CD4-positive, CD25-positive, alpha-beta regulatory T cell (primary cell): ENCODE measurements at regions not wholly inside any gene's neighbourhood (a gene's known extent, or its start where the extent isn't known, plus 50 kb on each side); places are given as distances from the start of the nearest gene placed in this dataset.
"Not testable (repeated sequence)": the region's sequence is repeated elsewhere in the genome, so short reads cannot be mapped to it uniquely, and the experiment has no call there.

Source experiments
- ATAC-seq, 2 donors: fragments of 150-1000 bp; cut with Tn5 transposase; one replicate each; pipeline ENCODE4 v1.10.0; 2021; ENCODE audit warnings: low read depth in 2 of 2, moderate number of reproducible peaks in 2 of 2, moderate library complexity in 1 of 2
- DNase-seq, 3 donors: peaks; one replicate each; pipeline versions ENCODE4 v3.0.0 to v3.0.0-alpha.2; 2012 to 2022; ENCODE audit warnings: mixed read lengths in 1 of 3
- H3K27ac ChIP-seq: one replicate; pipeline ENCODE4 v1.7.0; 2013; ENCODE audit warnings: mild to moderate bottlenecking, low read length; ENCODE audit not compliant: insufficient read depth, poor library complexity, severe bottlenecking
- H3K27me3 ChIP-seq: one replicate; pipeline ENCODE4 v1.7.0; 2013; ENCODE audit warnings: low read length; ENCODE audit not compliant: control insufficient read depth, insufficient read depth
- H3K36me3 ChIP-seq: one replicate; pipeline ENCODE4 v1.7.0; 2013; ENCODE audit warnings: mild to moderate bottlenecking, low read length, moderate library complexity; ENCODE audit not compliant: control insufficient read depth, insufficient read depth
- H3K4me1 ChIP-seq: 2 replicates; pipeline ENCODE4 v1.7.0; 2013; ENCODE audit warnings: mild to moderate bottlenecking, low read length; ENCODE audit not compliant: insufficient read depth, control insufficient read depth, poor library complexity, severe bottlenecking
- H3K4me3 ChIP-seq: one replicate; pipeline ENCODE4 v1.7.0; 2013; ENCODE audit warnings: low read depth, mild to moderate bottlenecking, low read length, moderate library complexity
- H3K9me3 ChIP-seq, 2 experiments: 1 replicate in 1 of 2; 2 replicates in 1 of 2; pipeline ENCODE4 v1.7.0; 2013; ENCODE audit warnings: low read length in 2 of 2, mild to moderate bottlenecking in 1 of 2, moderate library complexity in 1 of 2; ENCODE audit not compliant: control insufficient read depth in 2 of 2
- H3K27ac Mint-ChIP-seq, 3 donors: one replicate each; pipeline ENCODE4 v1.8.0; 2020 to 2022; ENCODE audit warnings: mild to moderate bottlenecking in 3 of 3, mixed read lengths in 3 of 3, moderate library complexity in 2 of 3
- H3K27me3 Mint-ChIP-seq: one replicate; pipeline ENCODE4 v1.8.0; 2022; ENCODE audit warnings: mild to moderate bottlenecking, mixed read lengths
- H3K36me3 Mint-ChIP-seq: one replicate; pipeline ENCODE4 v1.8.0; 2020; ENCODE audit warnings: mixed read lengths
- H3K4me1 Mint-ChIP-seq, 4 donors: one replicate each; pipeline ENCODE4 v1.8.0; 2020 to 2022; ENCODE audit warnings: mixed read lengths in 4 of 4, mild to moderate bottlenecking in 1 of 4
- H3K4me3 Mint-ChIP-seq, 4 donors: one replicate each; pipeline ENCODE4 v1.8.0; 2020 to 2022; ENCODE audit warnings: mild to moderate bottlenecking in 4 of 4, mixed read lengths in 4 of 4, moderate library complexity in 3 of 4
- H3K9me3 Mint-ChIP-seq, 7 donors: one replicate each; pipeline ENCODE4 v1.8.0; 2020 to 2022; ENCODE audit warnings: mixed read lengths in 7 of 7, mild to moderate bottlenecking in 3 of 7, moderate library complexity in 2 of 7

GRCh38 chr14:105913861-105914260, 387.5 kb downstream of the TMEM121 start:
- no peak for ATAC-seq
- H3K27me3 Mint-ChIP-seq = peaks cover 4% of the 10 kb centered on the region

GRCh38 chr14:105914281-105914680, 387.9 kb downstream of the TMEM121 start:
- not testable (repeated sequence) for H3K4me1 Mint-ChIP-seq, H3K4me1 ChIP-seq, H3K36me3 ChIP-seq, DNase-seq, H3K4me3 Mint-ChIP-seq, H3K4me3 ChIP-seq, H3K27me3 ChIP-seq, H3K9me3 Mint-ChIP-seq, ATAC-seq, H3K27ac ChIP-seq, H3K9me3 ChIP-seq, H3K36me3 Mint-ChIP-seq, H3K27me3 Mint-ChIP-seq, H3K27ac Mint-ChIP-seq

More at GRCh38 chr14:105913861-105914260, 387.5 kb downstream of the TMEM121 start:
- Histone ChIP-seq H3K9me3 (no peaks in the 10 kb centered on the region), H3K27me3 (no peaks in the 10 kb centered on the region), H3K36me3 (no peaks in the 10 kb centered on the region), H3K27ac (no peak overlapping the region), H3K4me3 (no peak overlapping the region), H3K4me1 (no peaks in the 10 kb centered on the region)
- H3K4me1 Mint-ChIP-seq = peaks cover 0 to 8% (median 0%) of the 10 kb centered on the region in 4 donors
- no peak for DNase-seq
- peaks cover 0 to 7% (median 0%) of the 10 kb centered on the region in 7 donors for H3K9me3 Mint-ChIP-seq
- H3K36me3 Mint-ChIP-seq = no peaks in the 10 kb centered on the region
- no peak overlapping the region for H3K27ac Mint-ChIP-seq
- no peak overlapping the region for H3K4me3 Mint-ChIP-seq

GRCh38 chr14:105914738-105915385, 388.5 kb downstream of the TMEM121 start:
- H3K36me3 ChIP-seq = no peaks in the 10 kb centered on the region
- Mint-ChIP-seq H3K27me3 (peaks cover 4% of the 10 kb centered on the region), H3K9me3 (peaks cover 0 to 7% (median 0%) of the 10 kb centered on the region in 7 donors), H3K4me1 (peaks cover 0 to 8% (median 0%) of the 10 kb centered on the region in 4 donors), H3K36me3 (no peaks in the 10 kb centered on the region), H3K27ac (no peak overlapping the region), H3K4me3 (no peak overlapping the region)
- no peaks in the 10 kb centered on the region for H3K9me3 ChIP-seq
- no peak overlapping the region for H3K27ac ChIP-seq
- ATAC-seq (no peak), DNase-seq (no peak)
- no peaks in the 10 kb centered on the region for H3K27me3 ChIP-seq
- no peak overlapping the region for H3K4me3 ChIP-seq
- H3K4me1 ChIP-seq = no peaks in the 10 kb centered on the region

DNA sequence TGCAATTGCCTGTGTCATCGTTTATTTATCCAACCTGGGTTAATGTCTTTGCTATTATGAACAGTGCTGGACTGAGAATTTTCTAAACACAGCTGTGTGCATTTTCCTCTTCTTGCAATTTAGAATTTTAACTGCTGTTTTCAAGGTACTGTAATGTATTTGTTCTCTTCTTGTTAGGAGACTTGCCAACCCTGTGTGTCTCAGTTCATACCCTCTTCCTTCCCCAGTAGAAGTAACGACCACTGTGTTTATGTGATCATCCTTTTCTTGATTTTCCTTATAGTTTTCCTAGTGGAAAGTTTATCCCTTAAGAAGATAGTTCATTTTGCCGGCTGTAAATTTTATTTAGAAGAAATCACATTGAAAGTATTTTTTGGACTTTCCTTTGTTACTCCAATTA, 389.2 kb downstream of the TMEM121 start:
- H3K27ac ChIP-seq, H3K4me3 ChIP-seq, H3K4me3 Mint-ChIP-seq, H3K36me3 Mint-ChIP-seq, H3K27ac Mint-ChIP-seq, H3K4me1 Mint-ChIP-seq, H3K27me3 Mint-ChIP-seq, H3K9me3 ChIP-seq, H3K27me3 ChIP-seq, H3K9me3 Mint-ChIP-seq, DNase-seq, H3K36me3 ChIP-seq, ATAC-seq, H3K4me1 ChIP-seq: not testable (repeated sequence)

DNA sequence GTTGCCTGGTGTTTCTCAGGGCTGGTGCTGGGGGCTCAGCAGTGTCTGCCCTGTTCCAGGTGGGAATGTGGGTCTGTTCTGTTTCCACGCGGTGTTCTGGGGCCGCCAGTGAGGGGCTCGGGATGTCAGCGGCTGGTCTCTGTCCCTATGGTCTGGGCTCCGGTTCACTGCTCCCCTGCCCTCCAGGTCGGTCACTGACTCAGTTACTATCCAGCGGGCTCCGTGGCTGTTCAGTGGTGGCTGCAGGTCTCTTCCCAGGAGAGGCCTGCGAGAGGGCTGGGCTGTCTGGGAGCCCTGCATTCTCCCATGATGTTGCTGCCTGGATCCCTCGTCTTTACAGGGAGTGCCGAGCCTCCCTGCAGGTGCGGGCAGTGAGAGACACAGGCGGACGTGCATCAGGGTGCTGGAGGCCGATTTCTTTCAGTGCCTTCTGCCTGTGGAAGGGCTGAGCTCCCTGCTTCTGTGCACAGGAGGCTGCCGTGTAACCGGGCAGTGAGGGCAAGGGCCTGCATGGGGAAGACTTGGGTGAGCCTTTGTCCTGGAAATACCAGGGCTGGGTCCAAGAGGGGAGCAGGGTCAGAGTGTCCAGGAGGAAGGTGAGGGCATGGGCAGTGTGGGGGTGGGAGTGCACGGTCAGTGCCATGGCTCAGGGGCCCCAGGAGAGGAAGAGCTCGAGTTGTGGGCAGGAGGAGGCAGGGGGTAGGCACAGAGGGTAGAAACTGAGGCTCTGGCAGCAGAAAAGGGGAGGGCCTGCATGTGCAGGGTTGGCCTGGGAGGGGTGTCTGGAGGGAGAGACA, 391.0 kb downstream of the TMEM121 start:
- H3K4me1 Mint-ChIP-seq, H3K4me3 Mint-ChIP-seq, ATAC-seq, H3K36me3 Mint-ChIP-seq, H3K9me3 ChIP-seq, DNase-seq, H3K27ac Mint-ChIP-seq, H3K4me3 ChIP-seq, H3K27ac ChIP-seq, H3K4me1 ChIP-seq, H3K27me3 Mint-ChIP-seq, H3K36me3 ChIP-seq, H3K27me3 ChIP-seq: not testable (repeated sequence)
- H3K9me3 Mint-ChIP-seq = peaks cover 0 to 11% (median 0%) of the 10 kb centered on the region in 7 donors

- Histone ChIP-seq H3K4me3 (no peak overlapping the region), H3K27ac (no peak overlapping the region), H3K4me1 (no peaks in the 10 kb centered on the region), H3K27me3 (no peaks in the 10 kb centered on the region), H3K36me3 (no peaks in the 10 kb centered on the region), H3K9me3 (no peaks in the 10 kb centered on the region)
- DNase-seq = no peak
- H3K9me3 Mint-ChIP-seq = peaks cover 0 to 11% (median 4%) of the 10 kb centered on the region in 7 donors
- peaks cover 0 to 8% (median 0%) of the 10 kb centered on the region in 4 donors for H3K4me1 Mint-ChIP-seq
- H3K36me3 Mint-ChIP-seq = no peaks in the 10 kb centered on the region
- H3K4me3 Mint-ChIP-seq = no peak overlapping the region
- no peak for ATAC-seq
- H3K27me3 Mint-ChIP-seq = peaks cover 4% of the 10 kb centered on the region
- H3K27ac Mint-ChIP-seq = no peak overlapping the region
Measured at GRCh38 chr14:105917933-105918436, 391.6 kb downstream of the TMEM121 start.

DNA sequence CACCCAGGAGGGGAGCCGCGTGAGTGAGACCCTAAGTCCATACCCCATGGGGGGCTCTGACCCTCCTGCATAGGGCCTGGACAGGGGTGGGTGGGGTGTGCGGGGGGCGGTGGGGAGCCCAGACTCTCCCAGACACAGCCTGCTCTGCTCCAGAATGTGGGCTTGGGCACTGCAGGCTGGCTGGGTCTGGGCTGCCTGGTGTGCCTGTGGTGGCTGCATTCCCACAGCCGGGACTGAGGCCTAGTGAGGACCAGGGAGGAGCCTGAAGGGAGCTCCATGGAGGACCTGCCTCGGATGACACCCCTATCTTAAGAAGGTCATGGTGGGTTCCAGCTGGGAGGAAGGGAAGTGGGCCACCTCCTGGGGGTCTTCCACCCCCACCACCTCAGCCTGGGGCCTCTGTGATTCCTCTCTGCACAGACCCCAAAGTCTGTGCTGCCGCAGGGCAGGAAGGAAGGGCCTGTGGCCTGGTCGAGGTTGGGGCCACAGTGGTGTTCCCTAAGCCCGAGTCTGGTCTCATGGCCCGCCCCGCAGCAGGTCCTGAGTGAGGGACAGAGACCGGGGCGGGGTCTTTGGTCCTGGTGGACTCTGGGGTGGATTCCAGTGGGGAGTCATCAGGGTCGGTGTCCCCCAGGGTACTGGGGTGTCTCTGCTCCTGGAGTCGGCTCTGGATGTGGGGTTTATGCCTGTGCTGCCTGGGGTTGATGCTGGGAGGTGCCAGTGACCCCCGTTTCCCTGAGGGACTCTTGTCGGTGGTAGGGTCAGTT, 392.3 kb downstream of the TMEM121 start:
- Mint-ChIP-seq H3K27me3 (peaks cover 4% of the 10 kb centered on the region), H3K9me3 (peaks cover 0 to 11% (median 4%) of the 10 kb centered on the region in 7 donors), H3K27ac (no peak overlapping the region), H3K4me3 (no peak overlapping the region), H3K4me1 (peaks cover 0 to 8% (median 0%) of the 10 kb centered on the region in 4 donors), H3K36me3 (no peaks in the 10 kb centered on the region)
- H3K4me3 ChIP-seq = no peak overlapping the region
- H3K36me3 ChIP-seq = no peaks in the 10 kb centered on the region
- H3K4me1 ChIP-seq = no peaks in the 10 kb centered on the region
- H3K27me3 ChIP-seq = no peaks in the 10 kb centered on the region
- DNase-seq (no peak), ATAC-seq (no peak)
- H3K27ac ChIP-seq = no peak overlapping the region
- no peaks in the 10 kb centered on the region for H3K9me3 ChIP-seq
